ENCODE measurements at regions not wholly inside any gene's neighbourhood (a gene's known extent, or its start where the extent isn't known, plus 50 kb on each side); places are given as distances from the start of the nearest gene placed in this dataset.

DNA sequence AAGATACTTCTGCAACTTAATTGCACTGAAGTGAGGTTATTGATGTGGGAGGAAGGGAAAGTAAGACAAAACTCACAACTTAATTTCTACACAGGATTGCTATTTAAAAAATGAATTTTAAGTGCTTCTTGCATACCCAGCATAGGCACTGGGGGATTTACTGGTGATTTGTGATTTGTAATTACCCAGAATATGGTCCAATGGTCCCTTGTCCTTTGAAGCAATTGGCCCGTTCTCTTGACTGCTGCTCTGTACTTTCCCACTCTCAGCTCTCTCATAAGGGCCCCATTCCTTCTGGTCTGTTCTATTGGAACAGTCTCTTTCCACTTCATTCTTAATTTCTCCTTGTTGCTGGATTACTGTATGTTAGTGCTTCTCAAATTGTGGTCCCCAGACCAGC is 75.4 kb upstream of the SPATA31D4 start:
- no peaks in the 10 kb centered on the region for H3K27me3 ChIP-seq (ENCODE audit: control insufficient read depth in 1 of 2, insufficient read depth in 2 of 2, low read length in 2 of 2)
- CTCF ChIA-PET: no interaction called here

DNA sequence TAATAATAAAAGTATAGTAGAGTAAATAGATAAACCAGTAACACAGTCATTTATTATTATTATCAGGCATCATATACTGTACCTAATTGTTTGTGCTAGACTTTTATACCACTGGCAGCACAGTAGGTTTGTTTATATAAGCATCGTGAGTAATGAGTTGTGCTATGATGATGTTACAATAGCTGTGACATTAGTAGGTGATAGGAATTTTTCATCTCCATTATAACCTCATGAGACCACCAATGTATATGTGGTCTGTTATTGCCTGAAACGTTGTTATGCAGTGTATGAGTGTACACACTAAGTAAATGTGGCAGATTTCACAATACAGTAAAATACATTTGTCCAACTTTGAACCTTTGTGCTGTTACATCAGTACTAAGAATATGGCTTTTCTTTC is 72.7 kb upstream of the SPATA31D4 start:
- no peaks in the 10 kb centered on the region for H3K9me3 Mint-ChIP-seq
- CTCF ChIA-PET: no interaction called here
- TF ChIP-seq, protein P1, sequence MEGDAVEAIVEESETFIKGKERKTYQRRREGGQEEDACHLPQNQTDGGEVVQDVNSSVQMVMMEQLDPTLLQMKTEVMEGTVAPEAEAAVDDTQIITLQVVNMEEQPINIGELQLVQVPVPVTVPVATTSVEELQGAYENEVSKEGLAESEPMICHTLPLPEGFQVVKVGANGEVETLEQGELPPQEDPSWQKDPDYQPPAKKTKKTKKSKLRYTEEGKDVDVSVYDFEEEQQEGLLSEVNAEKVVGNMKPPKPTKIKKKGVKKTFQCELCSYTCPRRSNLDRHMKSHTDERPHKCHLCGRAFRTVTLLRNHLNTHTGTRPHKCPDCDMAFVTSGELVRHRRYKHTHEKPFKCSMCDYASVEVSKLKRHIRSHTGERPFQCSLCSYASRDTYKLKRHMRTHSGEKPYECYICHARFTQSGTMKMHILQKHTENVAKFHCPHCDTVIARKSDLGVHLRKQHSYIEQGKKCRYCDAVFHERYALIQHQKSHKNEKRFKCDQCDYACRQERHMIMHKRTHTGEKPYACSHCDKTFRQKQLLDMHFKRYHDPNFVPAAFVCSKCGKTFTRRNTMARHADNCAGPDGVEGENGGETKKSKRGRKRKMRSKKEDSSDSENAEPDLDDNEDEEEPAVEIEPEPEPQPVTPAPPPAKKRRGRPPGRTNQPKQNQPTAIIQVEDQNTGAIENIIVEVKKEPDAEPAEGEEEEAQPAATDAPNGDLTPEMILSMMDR (IDR thresholded peaks at IDR 0.05): no peak
- no peak overlapping the region for H3K4me3 Mint-ChIP-seq
- no peaks in the 10 kb centered on the region for H3K36me3 ChIP-seq (ENCODE audit: insufficient read depth, low read length)
- no peak overlapping the region for H3K4me3 ChIP-seq (ENCODE audit: low read length)
- no peak for ATAC-seq (ENCODE audit: poor library complexity)
- no peaks in the 10 kb centered on the region for H3K4me1 Mint-ChIP-seq (ENCODE audit: low read depth)
- no peak overlapping the region for H3K27ac ChIP-seq (ENCODE audit: low read depth in 1 of 2, low read length in 2 of 2)
- peaks cover 0 to 5% of the 10 kb centered on the region in 2 experiments for H3K9me3 ChIP-seq (ENCODE audit: control insufficient read depth in 1 of 2, insufficient read depth in 1 of 2, low read length in 2 of 2)
- POLR2A ChIA-PET: interaction anchor here (0.6 kb wide), 1 partner anchor 153 kb away, joined by 3 read pairs; no protein-coding TSS in a partner anchor
- H3K27ac Mint-ChIP-seq: no peak overlapping the region
- no peaks in the 10 kb centered on the region for H3K36me3 Mint-ChIP-seq (ENCODE audit: low read depth)
- H3K4me1 ChIP-seq (ENCODE audit: insufficient read depth, low read length): no peaks in the 10 kb centered on the region
- no peak for DNase-seq
- no peaks in the 10 kb centered on the region for H3K27me3 Mint-ChIP-seq
- intact Hi-C loops (cut with DNase I, micrococcal nuclease): no loop called here
- H3K27me3 ChIP-seq (ENCODE audit: control insufficient read depth in 1 of 2, insufficient read depth in 2 of 2, low read length in 2 of 2): no peaks in the 10 kb centered on the region

More for the DNA sequence above, 75.4 kb upstream of the SPATA31D4 start:
- no peaks in the 10 kb centered on the region for H3K36me3 Mint-ChIP-seq (ENCODE audit: low read depth)
- H3K4me1 ChIP-seq (ENCODE audit: insufficient read depth, low read length): no peaks in the 10 kb centered on the region
- H3K4me1 Mint-ChIP-seq (ENCODE audit: low read depth): no peaks in the 10 kb centered on the region
- H3K9me3 ChIP-seq (ENCODE audit: control insufficient read depth in 1 of 2, insufficient read depth in 1 of 2, low read length in 2 of 2): peaks cover 0 to 4% of the 10 kb centered on the region in 2 experiments
- no peak overlapping the region for H3K4me3 ChIP-seq (ENCODE audit: low read length)
- no peaks in the 10 kb centered on the region for H3K27me3 Mint-ChIP-seq
- intact Hi-C loops (cut with DNase I, micrococcal nuclease): no loop called here
- POLR2A ChIA-PET: no interaction called here
- ATAC-seq (ENCODE audit: poor library complexity): no peak
- no peaks in the 10 kb centered on the region for H3K9me3 Mint-ChIP-seq
- H3K36me3 ChIP-seq (ENCODE audit: insufficient read depth, low read length): no peaks in the 10 kb centered on the region
- no peak overlapping the region for H3K4me3 Mint-ChIP-seq
- TF ChIP-seq, protein P1 (IDR thresholded peaks at IDR 0.05): no peak
- DNase-seq: no peak
- no peak overlapping the region for H3K27ac ChIP-seq (ENCODE audit: low read depth in 1 of 2, low read length in 2 of 2)
- no peak overlapping the region for H3K27ac Mint-ChIP-seq

DNA sequence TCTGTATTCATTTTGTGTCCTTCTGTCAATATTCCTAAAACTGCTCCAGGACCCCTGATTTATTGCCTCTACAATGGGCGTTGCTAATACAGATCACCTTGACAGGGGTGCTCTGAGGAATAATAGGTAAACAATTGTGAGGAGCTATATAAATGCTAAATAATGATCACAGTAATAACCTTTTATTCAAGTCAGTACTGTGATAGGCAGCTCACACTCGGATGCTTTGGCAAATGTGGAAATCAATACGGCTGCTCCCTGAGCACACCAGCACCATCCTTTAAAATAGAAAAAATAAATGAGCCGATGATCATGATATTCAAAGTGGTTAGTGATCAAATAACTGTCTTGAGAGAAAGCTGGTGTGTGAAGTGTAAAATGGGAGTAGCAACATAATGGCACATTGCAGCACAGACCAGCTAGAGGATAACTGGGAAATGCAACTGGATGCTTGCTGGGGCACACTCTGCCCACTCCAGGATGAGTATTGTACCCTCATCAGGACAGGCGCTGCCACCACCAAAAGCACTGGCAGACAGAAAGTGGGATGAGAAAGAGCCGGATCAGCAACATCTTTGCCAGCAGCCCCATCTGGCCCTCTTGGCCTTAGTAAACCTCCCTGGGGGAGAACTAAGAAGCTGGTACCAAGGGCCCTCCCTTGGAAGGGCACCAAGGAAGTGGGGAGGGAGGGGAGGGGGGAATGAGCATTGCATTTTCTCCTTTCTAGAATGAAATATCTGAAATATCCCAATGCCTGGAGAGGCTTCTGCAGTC is 69.4 kb upstream of the SPATA31D4 start:
- POLR2A ChIA-PET: no interaction called here
- no peak overlapping the region for H3K4me3 Mint-ChIP-seq
- no peaks in the 10 kb centered on the region for H3K27me3 Mint-ChIP-seq
- intact Hi-C loops (cut with DNase I, micrococcal nuclease): no loop called here
- H3K9me3 ChIP-seq (ENCODE audit: control insufficient read depth in 1 of 2, insufficient read depth in 1 of 2, low read length in 2 of 2): peaks cover 0 to 15% of the 10 kb centered on the region in 2 experiments
- no peak for DNase-seq
- CTCF ChIA-PET: no interaction called here
- no peaks in the 10 kb centered on the region for H3K4me1 ChIP-seq (ENCODE audit: insufficient read depth, low read length)
- ATAC-seq (ENCODE audit: poor library complexity): no peak
- H3K4me3 ChIP-seq (ENCODE audit: low read length): no peak overlapping the region
- H3K4me1 Mint-ChIP-seq (ENCODE audit: low read depth): no peaks in the 10 kb centered on the region
- no peak overlapping the region for H3K27ac Mint-ChIP-seq
- TF ChIP-seq, protein P1 (IDR thresholded peaks at IDR 0.05): no peak
- H3K27me3 ChIP-seq (ENCODE audit: control insufficient read depth in 1 of 2, insufficient read depth in 2 of 2, low read length in 2 of 2): no peaks in the 10 kb centered on the region
- H3K36me3 Mint-ChIP-seq (ENCODE audit: low read depth): no peaks in the 10 kb centered on the region
- H3K9me3 Mint-ChIP-seq: no peaks in the 10 kb centered on the region
- H3K27ac ChIP-seq (ENCODE audit: low read depth in 1 of 2, low read length in 2 of 2): no peak overlapping the region
- H3K36me3 ChIP-seq (ENCODE audit: insufficient read depth, low read length): no peaks in the 10 kb centered on the region

All from CD4-positive, alpha-beta T cell (primary cell).